Activated CD8-positive, alpha-beta memory T cell treated with anti-CD3 and anti-CD28 coated beads, Interleukin-2, amount 10 ng/mL, durations not matched to agents 7 days and 5 days (primary cell): ENCODE measurements at regions not wholly inside any gene's neighbourhood (a gene's known extent, or its start where the extent isn't known, plus 50 kb on each side); places are given as distances from the start of the nearest gene placed in this dataset.

ENCODE experiments used
- ATAC-seq: fragments of 150-1000 bp; cut with Tn5 transposase; one replicate; pipeline ENCODE4 v1.10.0; 2021; ENCODE audit warnings: moderate library complexity
- CTCF ChIA-PET: fragments of 350-600 bp; sonication (Branson Sonifier 250); formaldehyde crosslinking; loops from one replicate; lab custom pipeline; 2021; ENCODE audit warnings: antibody characterized with exemption; lab: Charles Lee
- DNase-seq: peaks from one replicate; pipeline ENCODE4 v3.0.0-alpha.2; 2020
- H3K27ac Mint-ChIP-seq: one replicate; pipeline ENCODE4 v1.8.0; 2021; ENCODE audit warnings: mild to moderate bottlenecking, mixed read lengths
- H3K27me3 Mint-ChIP-seq: one replicate; pipeline ENCODE4 v1.8.0; 2021; ENCODE audit warnings: mixed read lengths
- H3K36me3 Mint-ChIP-seq: one replicate; pipeline ENCODE4 v1.8.0; 2021; ENCODE audit warnings: mild to moderate bottlenecking, mixed read lengths
- H3K4me1 Mint-ChIP-seq: one replicate; pipeline ENCODE4 v1.8.0; 2021; ENCODE audit warnings: mixed read lengths
- H3K4me3 Mint-ChIP-seq: one replicate; pipeline ENCODE4 v1.8.0; 2021; ENCODE audit warnings: mild to moderate bottlenecking, moderate library complexity, mixed read lengths
- H3K9me3 Mint-ChIP-seq: one replicate; pipeline ENCODE4 v1.8.0; 2022; ENCODE audit warnings: low read depth, mixed read lengths

- no peak overlapping the region for H3K4me3 Mint-ChIP-seq
- DNase-seq, result no peak
- H3K9me3 Mint-ChIP-seq, result peaks cover 6% of the 10 kb centered on the region
- no peaks in the 10 kb centered on the region for H3K4me1 Mint-ChIP-seq
- H3K36me3 Mint-ChIP-seq, result no peaks in the 10 kb centered on the region
- no peaks in the 10 kb centered on the region for H3K27me3 Mint-ChIP-seq
- ATAC-seq, result no peak
- H3K27ac Mint-ChIP-seq, result no peak overlapping the region
- CTCF ChIA-PET, result no interaction called here
These were observed 349.7 kb upstream of the POU3F2 start for GRCh38 chr6:98484696-98485095.

- H3K4me1 Mint-ChIP-seq, result no peaks in the 10 kb centered on the region
- H3K27me3 Mint-ChIP-seq, result no peaks in the 10 kb centered on the region
- H3K27ac Mint-ChIP-seq, result no peak overlapping the region
- no peak for ATAC-seq
- H3K36me3 Mint-ChIP-seq, result no peaks in the 10 kb centered on the region
- H3K9me3 Mint-ChIP-seq, result peaks cover under 1% of the 10 kb centered on the region
- no peak overlapping the region for H3K4me3 Mint-ChIP-seq
- DNase-seq, result no peak
- CTCF ChIA-PET, result no interaction called here
These were observed 348.8 kb upstream of the POU3F2 start for GRCh38 chr6:98485593-98485992.

GRCh38 chr6:98486057-98486456 lies 348.3 kb upstream of the POU3F2 start:
- no peak overlapping the region for H3K27ac Mint-ChIP-seq
- ATAC-seq (no peak), DNase-seq (no peak)
- no peaks in the 10 kb centered on the region for H3K9me3 Mint-ChIP-seq
- CTCF ChIA-PET, result no interaction called here
- no peaks in the 10 kb centered on the region for H3K4me1 Mint-ChIP-seq
- H3K4me3 Mint-ChIP-seq, result no peak overlapping the region
- H3K36me3 Mint-ChIP-seq, result no peaks in the 10 kb centered on the region
- no peaks in the 10 kb centered on the region for H3K27me3 Mint-ChIP-seq

GRCh38 chr6:98487612-98488011 lies 346.8 kb upstream of the POU3F2 start:
- H3K4me3 Mint-ChIP-seq, result no peak overlapping the region
- no peaks in the 10 kb centered on the region for H3K27me3 Mint-ChIP-seq
- no peak overlapping the region for H3K27ac Mint-ChIP-seq
- CTCF ChIA-PET, result no interaction called here
- no peaks in the 10 kb centered on the region for H3K36me3 Mint-ChIP-seq
- no peaks in the 10 kb centered on the region for H3K4me1 Mint-ChIP-seq
- H3K9me3 Mint-ChIP-seq, result no peaks in the 10 kb centered on the region
- no peak for DNase-seq
- ATAC-seq, result no peak

- H3K4me1 Mint-ChIP-seq, result no peaks in the 10 kb centered on the region
- no peaks in the 10 kb centered on the region for H3K27me3 Mint-ChIP-seq
- ATAC-seq (no peak), DNase-seq (no peak)
- H3K36me3 Mint-ChIP-seq, result no peaks in the 10 kb centered on the region
- no peak overlapping the region for H3K27ac Mint-ChIP-seq
- CTCF ChIA-PET, result no interaction called here
- no peaks in the 10 kb centered on the region for H3K9me3 Mint-ChIP-seq
- H3K4me3 Mint-ChIP-seq, result no peak overlapping the region
These were observed 336.1 kb upstream of the POU3F2 start for GRCh38 chr6:98498144-98498775.

- H3K9me3 Mint-ChIP-seq, result no peaks in the 10 kb centered on the region
- no peaks in the 10 kb centered on the region for H3K36me3 Mint-ChIP-seq
- no peak overlapping the region for H3K4me3 Mint-ChIP-seq
- H3K27me3 Mint-ChIP-seq, result no peaks in the 10 kb centered on the region
- no peaks in the 10 kb centered on the region for H3K4me1 Mint-ChIP-seq
- no peak overlapping the region for H3K27ac Mint-ChIP-seq
- CTCF ChIA-PET, result no interaction called here
- ATAC-seq (no peak), DNase-seq (no peak)
These were observed 335.5 kb upstream of the POU3F2 start for GRCh38 chr6:98498866-98499265.

- DNase-seq (no peak), ATAC-seq (no peak)
- no peaks in the 10 kb centered on the region for H3K36me3 Mint-ChIP-seq
- H3K27ac Mint-ChIP-seq, result no peak overlapping the region
- H3K4me3 Mint-ChIP-seq, result no peak overlapping the region
- H3K4me1 Mint-ChIP-seq, result no peaks in the 10 kb centered on the region
- H3K9me3 Mint-ChIP-seq, result no peaks in the 10 kb centered on the region
- no peaks in the 10 kb centered on the region for H3K27me3 Mint-ChIP-seq
- CTCF ChIA-PET, result no interaction called here
These were observed 320.2 kb upstream of the POU3F2 start for GRCh38 chr6:98514073-98514720.

GRCh38 chr6:98514796-98515195 lies 319.6 kb upstream of the POU3F2 start:
- Mint-ChIP-seq H3K4me3 (no peak overlapping the region), H3K27me3 (no peaks in the 10 kb centered on the region), H3K36me3 (no peaks in the 10 kb centered on the region), H3K27ac (no peak overlapping the region), H3K4me1 (no peaks in the 10 kb centered on the region), H3K9me3 (no peaks in the 10 kb centered on the region)
- CTCF ChIA-PET, result no interaction called here
- ATAC-seq, result no peak
- DNase-seq, result no peak

GRCh38 chr6:98516206-98516605 lies 318.2 kb upstream of the POU3F2 start:
- DNase-seq, result no peak
- no peak overlapping the region for H3K4me3 Mint-ChIP-seq
- no peak for ATAC-seq
- CTCF ChIA-PET, result no interaction called here
- H3K9me3 Mint-ChIP-seq, result no peaks in the 10 kb centered on the region
- no peaks in the 10 kb centered on the region for H3K27me3 Mint-ChIP-seq
- no peaks in the 10 kb centered on the region for H3K4me1 Mint-ChIP-seq
- H3K27ac Mint-ChIP-seq, result no peak overlapping the region
- no peaks in the 10 kb centered on the region for H3K36me3 Mint-ChIP-seq

- Mint-ChIP-seq H3K36me3 (no peaks in the 10 kb centered on the region), H3K4me3 (no peak overlapping the region), H3K27me3 (no peaks in the 10 kb centered on the region), H3K27ac (no peak overlapping the region), H3K9me3 (no peaks in the 10 kb centered on the region), H3K4me1 (no peaks in the 10 kb centered on the region)
- CTCF ChIA-PET, result no interaction called here
- ATAC-seq (no peak), DNase-seq (no peak)
These were observed 317.5 kb upstream of the POU3F2 start for GRCh38 chr6:98516866-98517265.

GRCh38 chr6:98525860-98526259 lies 308.5 kb upstream of the POU3F2 start:
- Mint-ChIP-seq H3K27ac (no peak overlapping the region), H3K9me3 (no peaks in the 10 kb centered on the region), H3K4me3 (no peak overlapping the region), H3K27me3 (no peaks in the 10 kb centered on the region), H3K4me1 (no peaks in the 10 kb centered on the region), H3K36me3 (no peaks in the 10 kb centered on the region)
- CTCF ChIA-PET, result no interaction called here
- no peak for DNase-seq
- no peak for ATAC-seq

- Mint-ChIP-seq H3K27ac (no peak overlapping the region), H3K36me3 (no peaks in the 10 kb centered on the region), H3K4me3 (no peak overlapping the region), H3K9me3 (no peaks in the 10 kb centered on the region), H3K4me1 (no peaks in the 10 kb centered on the region), H3K27me3 (no peaks in the 10 kb centered on the region)
- ATAC-seq, result no peak
- no peak for DNase-seq
- CTCF ChIA-PET, result no interaction called here
These were observed 307.9 kb upstream of the POU3F2 start for GRCh38 chr6:98526465-98526864.

GRCh38 chr6:98529364-98529763 lies 305.0 kb upstream of the POU3F2 start:
- H3K36me3 Mint-ChIP-seq, result no peaks in the 10 kb centered on the region
- H3K4me3 Mint-ChIP-seq, result no peak overlapping the region
- no peaks in the 10 kb centered on the region for H3K4me1 Mint-ChIP-seq
- no peak for ATAC-seq
- H3K9me3 Mint-ChIP-seq, result peaks cover 2% of the 10 kb centered on the region
- CTCF ChIA-PET, result no interaction called here
- no peak overlapping the region for H3K27ac Mint-ChIP-seq
- no peaks in the 10 kb centered on the region for H3K27me3 Mint-ChIP-seq
- no peak for DNase-seq

GRCh38 chr6:98530732-98531131 lies 303.6 kb upstream of the POU3F2 start:
- Mint-ChIP-seq H3K9me3 (peaks cover 2% of the 10 kb centered on the region), H3K4me3 (no peak overlapping the region), H3K4me1 (no peaks in the 10 kb centered on the region), H3K36me3 (no peaks in the 10 kb centered on the region), H3K27ac (no peak overlapping the region), H3K27me3 (no peaks in the 10 kb centered on the region)
- DNase-seq, result no peak
- ATAC-seq, result no peak
- CTCF ChIA-PET, result no interaction called here
